Osteoblast (primary cell): ENCODE measurements at regions not wholly inside any gene's neighbourhood (a gene's known extent, or its start where the extent isn't known, plus 50 kb on each side); places are given as distances from the start of the nearest gene placed in this dataset.
A peak's percentile ranks its signal among the peaks of the same experiment; 100 is the strongest.

Experiments used
- DNase-seq: peaks from one replicate; pipeline ENCODE4 v3.0.0; 2011; ENCODE audit warnings: low spot score, mixed read lengths; ENCODE audit not compliant: insufficient read length; ENCODE audit errors: missing footprints
- H2AFZ ChIP-seq: 2 replicates; pipeline ENCODE4 v1.6.0; 2011; ENCODE audit warnings: mild to moderate bottlenecking, low read length
- H3K27ac ChIP-seq: 2 replicates; pipeline ENCODE4 v1.5.1; 2011; ENCODE audit warnings: mild to moderate bottlenecking, low read depth, low read length, moderate library complexity
- H3K27me3 ChIP-seq: 2 replicates; pipeline ENCODE4 v1.6.0; 2012; ENCODE audit warnings: mild to moderate bottlenecking, control low read depth, inconsistent platforms, low read length, moderate library complexity; ENCODE audit not compliant: insufficient read depth
- H3K36me3 ChIP-seq: 2 replicates; pipeline ENCODE4 v1.5.1; 2011; ENCODE audit warnings: mild to moderate bottlenecking, low read length, control low read depth, moderate library complexity; ENCODE audit not compliant: insufficient read depth
- H3K4me1 ChIP-seq: 2 replicates; pipeline ENCODE4 v1.5.1; 2011; ENCODE audit warnings: mild to moderate bottlenecking, low read length, control low read depth, moderate library complexity; ENCODE audit not compliant: insufficient read depth
- H3K4me2 ChIP-seq: 2 replicates; pipeline ENCODE4 v1.6.0; 2011; ENCODE audit warnings: mild to moderate bottlenecking, low read length; ENCODE audit not compliant: insufficient read depth
- H3K4me3 ChIP-seq: fragments of 200-600 bp; sonication (generic); 3 replicates; pipeline ENCODE4 v1.5.1; 2012; ENCODE audit warnings: mild to moderate bottlenecking, low read length, inconsistent platforms; ENCODE audit not compliant: insufficient read depth
- H3K79me2 ChIP-seq: 2 replicates; pipeline ENCODE4 v1.6.0; 2012; ENCODE audit warnings: mild to moderate bottlenecking, low read length, control low read depth, inconsistent platforms; ENCODE audit not compliant: insufficient read depth
- H3K9me3 ChIP-seq: 2 replicates; pipeline ENCODE4 v1.5.1; 2011; ENCODE audit warnings: low read depth, low read length, control low read depth
- H4K20me1 ChIP-seq: 2 replicates; pipeline ENCODE4 v1.6.0; 2012; ENCODE audit warnings: mild to moderate bottlenecking, low read length, control low read depth; ENCODE audit not compliant: insufficient read depth
- TF ChIP-seq, protein P1 (sequence below): IDR thresholded peaks from 2 replicates; pipeline ENCODE4 v1.5.1; 2011; ENCODE audit warnings: mild to moderate bottlenecking, low read depth, low read length, moderate library complexity; ENCODE audit errors: extremely low read depth

DNA sequence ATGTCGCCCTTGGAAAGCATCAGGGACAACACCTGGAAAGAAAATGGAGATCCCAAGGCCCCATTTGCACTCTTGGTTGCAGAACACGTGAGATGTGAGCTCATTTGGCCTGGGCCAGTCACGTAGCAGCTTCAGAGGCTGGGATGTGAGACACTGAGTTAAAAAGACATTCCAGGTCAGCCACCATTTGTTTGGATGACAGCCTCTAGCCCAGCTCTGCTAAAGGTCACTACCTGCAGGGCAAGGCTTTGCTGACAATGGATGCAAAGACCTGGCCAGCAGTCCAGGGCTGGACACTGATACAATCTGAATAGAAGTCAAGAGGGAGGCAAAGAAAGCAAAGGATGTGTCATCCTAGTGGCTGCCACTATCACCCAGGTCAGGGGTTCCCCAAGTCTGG is 83.9 kb upstream of the LRPPRC start:
- Histone ChIP-seq H2AFZ (no peak overlapping the region), H3K27ac (no peak overlapping the region), H3K79me2 (no peaks in the 10 kb centered on the region), H3K27me3 (no peaks in the 10 kb centered on the region), H3K4me3 (no peak overlapping the region), H3K4me1 (no peaks in the 10 kb centered on the region), H3K4me2 (no peak overlapping the region), H4K20me1 (no peaks in the 10 kb centered on the region), H3K9me3 (no peaks in the 10 kb centered on the region), H3K36me3 (no peaks in the 10 kb centered on the region)
- TF ChIP-seq, protein P1, sequence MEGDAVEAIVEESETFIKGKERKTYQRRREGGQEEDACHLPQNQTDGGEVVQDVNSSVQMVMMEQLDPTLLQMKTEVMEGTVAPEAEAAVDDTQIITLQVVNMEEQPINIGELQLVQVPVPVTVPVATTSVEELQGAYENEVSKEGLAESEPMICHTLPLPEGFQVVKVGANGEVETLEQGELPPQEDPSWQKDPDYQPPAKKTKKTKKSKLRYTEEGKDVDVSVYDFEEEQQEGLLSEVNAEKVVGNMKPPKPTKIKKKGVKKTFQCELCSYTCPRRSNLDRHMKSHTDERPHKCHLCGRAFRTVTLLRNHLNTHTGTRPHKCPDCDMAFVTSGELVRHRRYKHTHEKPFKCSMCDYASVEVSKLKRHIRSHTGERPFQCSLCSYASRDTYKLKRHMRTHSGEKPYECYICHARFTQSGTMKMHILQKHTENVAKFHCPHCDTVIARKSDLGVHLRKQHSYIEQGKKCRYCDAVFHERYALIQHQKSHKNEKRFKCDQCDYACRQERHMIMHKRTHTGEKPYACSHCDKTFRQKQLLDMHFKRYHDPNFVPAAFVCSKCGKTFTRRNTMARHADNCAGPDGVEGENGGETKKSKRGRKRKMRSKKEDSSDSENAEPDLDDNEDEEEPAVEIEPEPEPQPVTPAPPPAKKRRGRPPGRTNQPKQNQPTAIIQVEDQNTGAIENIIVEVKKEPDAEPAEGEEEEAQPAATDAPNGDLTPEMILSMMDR, result no peak
- no peak for DNase-seq

DNA sequence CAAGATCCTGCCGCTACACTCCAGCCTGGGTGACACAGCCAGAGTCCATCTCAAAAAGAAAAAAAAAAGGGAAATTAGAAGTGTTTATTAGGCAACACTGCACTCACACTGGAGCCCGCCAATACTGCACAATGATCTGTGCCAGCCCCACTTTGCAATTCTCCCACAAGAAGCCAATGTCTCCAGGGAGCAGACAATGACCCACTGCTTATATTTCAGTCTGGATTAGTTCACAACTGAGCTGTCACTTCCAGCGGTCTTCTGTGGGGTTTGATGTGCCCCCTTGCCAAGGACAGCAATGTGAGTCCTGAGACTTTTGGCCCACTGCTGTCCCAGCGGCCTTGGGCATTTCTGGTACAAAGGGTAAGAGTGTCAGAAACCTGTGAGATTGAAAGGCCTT is 85.6 kb upstream of the PPM1B start:
- H3K27ac ChIP-seq, result no peak overlapping the region
- no peak for DNase-seq

DNA sequence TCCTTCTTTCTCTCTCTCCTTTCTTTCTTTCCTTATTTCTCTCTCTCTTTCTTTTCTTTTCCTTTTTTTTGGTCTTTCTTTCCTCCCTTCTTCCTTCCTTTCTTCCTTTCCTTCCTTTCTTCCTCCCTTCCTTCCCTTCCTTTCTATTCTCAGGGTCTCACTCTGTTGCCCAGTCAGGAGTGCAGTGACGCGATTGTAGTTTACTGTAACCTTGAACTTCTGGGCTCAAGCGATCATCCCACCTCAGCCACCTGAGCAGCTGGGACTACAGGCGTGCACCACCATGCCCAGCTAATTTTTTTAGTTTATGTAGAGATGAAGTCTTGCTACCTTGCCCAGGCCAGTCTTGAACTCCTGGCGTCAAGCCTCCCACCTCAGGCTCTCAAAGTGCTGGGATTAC is 83.8 kb upstream of the PPM1B start:
- Histone ChIP-seq H3K4me3 (no peak overlapping the region), H3K27me3 (no peaks in the 10 kb centered on the region), H4K20me1 (no peaks in the 10 kb centered on the region), H3K9me3 (no peaks in the 10 kb centered on the region), H3K4me2 (no peak overlapping the region), H3K79me2 (no peaks in the 10 kb centered on the region), H3K36me3 (no peaks in the 10 kb centered on the region), H3K4me1 (no peaks in the 10 kb centered on the region), H3K27ac (no peak overlapping the region), H2AFZ (no peak overlapping the region)
- TF ChIP-seq, protein P1, result no peak
- DNase-seq, result no peak

More for the DNA sequence above, 85.6 kb upstream of the PPM1B start:
- TF ChIP-seq, protein P1, result no peak
- no peak overlapping the region for H3K4me2 ChIP-seq
- H2AFZ ChIP-seq, result no peak overlapping the region
- no peaks in the 10 kb centered on the region for H3K27me3 ChIP-seq
- no peaks in the 10 kb centered on the region for H3K36me3 ChIP-seq
- no peaks in the 10 kb centered on the region for H3K4me1 ChIP-seq
- no peaks in the 10 kb centered on the region for H3K79me2 ChIP-seq
- H3K9me3 ChIP-seq, result no peaks in the 10 kb centered on the region
- no peak overlapping the region for H3K4me3 ChIP-seq
- H4K20me1 ChIP-seq, result no peaks in the 10 kb centered on the region

DNA sequence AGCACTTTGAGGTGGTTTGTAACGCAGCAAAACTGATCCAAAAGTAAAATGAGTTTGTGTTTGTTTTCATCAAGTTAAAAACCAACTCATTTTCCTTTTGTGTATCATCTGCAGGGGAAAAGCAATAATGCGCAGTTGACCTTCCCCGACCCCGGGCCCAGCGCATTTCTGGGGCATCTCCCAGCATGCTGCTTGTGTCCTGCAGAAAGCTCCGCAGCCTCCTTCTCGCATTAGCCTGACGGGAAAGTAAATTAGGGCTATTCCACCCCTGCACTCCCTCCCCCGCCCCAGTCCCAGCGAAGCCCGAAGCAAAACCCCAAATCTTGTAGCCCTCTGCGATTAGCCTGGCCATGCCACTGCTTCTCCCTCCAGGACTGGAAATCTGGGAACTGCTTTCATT is 82.0 kb upstream of the PPM1B start:
- Histone ChIP-seq H4K20me1 (no peaks in the 10 kb centered on the region), H2AFZ (peak overlapping the region; percentile 79), H3K79me2 (no peaks in the 10 kb centered on the region), H3K36me3 (no peaks in the 10 kb centered on the region), H3K4me1 (no peaks in the 10 kb centered on the region), H3K4me2 (peak overlapping the region; percentile 75), H3K27me3 (no peaks in the 10 kb centered on the region), H3K27ac (no peak overlapping the region), H3K9me3 (no peaks in the 10 kb centered on the region), H3K4me3 (peak overlapping the region; percentile 67)
- no peak for DNase-seq
- TF ChIP-seq, protein P1, result no peak
